GM19468 (cell line): ENCODE measurements at regions not wholly inside any gene's neighbourhood (a gene's known extent, or its start where the extent isn't known, plus 50 kb on each side); places are given as distances from the start of the nearest gene placed in this dataset.
"Not testable (repeated sequence)": the region's sequence is repeated elsewhere in the genome, so short reads cannot be mapped to it uniquely, and the experiment has no call there.

ENCODE experiments used
- ATAC-seq: cut with Tn5 transposase; IDR thresholded peaks from one replicate; pipeline ENCODE4 v1.9.1; 2021; ENCODE audit warnings: mild to moderate bottlenecking, moderate library complexity, moderate number of reproducible peaks; ENCODE audit not compliant: unreplicated experiment; ENCODE audit errors: extremely low read depth

- no peak for ATAC-seq
Observed at GRCh38 chr2:76193089-76193488, 482.4 kb upstream of the GCFC2 start.

GRCh38 chr2:76188334-76189008 is 477.8 kb upstream of the GCFC2 start:
- ATAC-seq = no peak

- ATAC-seq = no peak
Observed at GRCh38 chr2:76187415-76187814, 476.7 kb upstream of the GCFC2 start.

DNA sequence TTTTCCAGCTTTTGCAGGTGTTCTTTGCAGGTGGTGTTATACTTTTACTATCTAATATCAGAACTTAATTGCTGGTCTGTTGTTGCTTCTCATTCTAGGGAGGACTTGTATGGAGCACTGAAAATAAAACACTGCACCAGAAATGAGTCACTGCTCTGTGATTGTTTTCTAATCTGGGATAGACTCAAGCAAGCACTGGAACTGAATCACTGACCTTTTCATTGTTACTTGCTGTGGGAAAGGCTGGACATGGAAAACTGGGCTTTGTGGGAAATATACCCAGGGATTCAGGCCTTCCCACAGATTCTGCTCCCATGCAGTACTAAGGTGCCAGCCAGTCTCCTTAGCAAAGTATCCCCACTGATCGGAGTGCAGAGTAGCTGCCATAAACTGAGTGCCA is 470.0 kb upstream of the GCFC2 start:
- no peak for ATAC-seq

DNA sequence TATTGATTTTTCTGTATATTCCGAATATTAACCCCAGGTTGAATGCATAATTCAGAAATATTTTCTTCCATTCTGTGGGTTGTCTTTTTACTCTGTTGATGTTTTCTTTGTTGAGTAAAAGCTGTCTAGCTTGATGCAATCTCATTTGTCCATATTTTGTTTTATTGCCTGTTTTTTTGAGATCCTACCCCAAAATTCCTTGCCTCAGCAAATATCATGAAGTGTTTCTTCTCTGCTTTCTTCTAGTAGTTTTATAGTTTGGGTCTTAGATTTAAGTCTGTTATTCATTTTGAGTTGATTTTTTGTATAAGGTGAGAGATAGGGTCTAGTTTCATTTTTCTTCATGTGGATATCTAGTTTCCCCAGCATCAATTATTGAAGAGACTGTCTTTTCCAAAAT is 467.9 kb upstream of the GCFC2 start:
- ATAC-seq = no peak

DNA sequence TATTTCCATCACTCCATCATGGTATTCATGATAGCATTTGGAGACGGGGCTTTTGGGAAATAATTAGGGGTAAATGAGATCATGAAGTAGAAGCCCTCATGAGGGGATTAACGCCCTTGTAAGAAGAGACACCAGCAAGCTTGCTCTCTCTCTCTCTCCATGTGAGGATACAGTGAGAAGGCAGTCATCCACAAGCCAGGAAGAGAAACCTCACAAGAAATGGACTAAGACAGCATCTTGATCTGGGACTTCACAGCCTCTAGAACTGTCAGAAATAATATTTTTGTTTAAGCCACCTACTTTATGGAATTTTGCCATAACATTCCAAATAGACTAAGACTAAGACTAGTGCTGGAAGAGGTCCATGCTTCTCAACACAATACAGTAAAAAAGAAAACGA is 464.6 kb upstream of the GCFC2 start:
- no peak for ATAC-seq

DNA sequence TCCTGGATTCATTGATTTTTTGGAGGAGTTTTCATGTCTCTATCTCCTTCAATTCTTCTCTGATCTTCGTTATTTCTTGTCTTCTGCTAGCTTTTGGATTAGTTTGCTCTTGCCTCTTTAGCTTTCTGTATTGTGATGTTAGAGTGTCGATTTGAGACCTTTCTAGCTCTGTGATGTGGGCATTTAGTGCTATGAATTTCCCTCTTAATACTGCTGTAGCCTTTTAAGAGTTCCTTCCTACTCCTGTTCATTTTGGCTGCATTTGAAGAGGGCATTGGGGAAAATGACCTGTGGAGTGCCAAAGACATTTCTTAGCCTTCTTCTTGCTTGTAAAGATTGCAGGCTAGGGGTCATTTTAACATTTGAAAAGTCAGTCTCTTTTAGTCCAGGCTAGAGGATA is 463.8 kb upstream of the GCFC2 start:
- ATAC-seq = no peak

GRCh38 chr2:76173206-76173605 is 462.5 kb upstream of the GCFC2 start:
- not testable (repeated sequence) for ATAC-seq

- ATAC-seq = not testable (repeated sequence)
Observed at GRCh38 chr2:76172154-76172595, 461.5 kb upstream of the GCFC2 start.

GRCh38 chr2:76170856-76171255 is 460.1 kb upstream of the GCFC2 start:
- ATAC-seq = no peak

GRCh38 chr2:76170009-76170384 is 459.3 kb upstream of the GCFC2 start:
- ATAC-seq = no peak

GRCh38 chr2:76169276-76170008 is 458.7 kb upstream of the GCFC2 start:
- no peak for ATAC-seq

- no peak for ATAC-seq
Observed at GRCh38 chr2:76163860-76164259, 453.1 kb upstream of the GCFC2 start.

DNA sequence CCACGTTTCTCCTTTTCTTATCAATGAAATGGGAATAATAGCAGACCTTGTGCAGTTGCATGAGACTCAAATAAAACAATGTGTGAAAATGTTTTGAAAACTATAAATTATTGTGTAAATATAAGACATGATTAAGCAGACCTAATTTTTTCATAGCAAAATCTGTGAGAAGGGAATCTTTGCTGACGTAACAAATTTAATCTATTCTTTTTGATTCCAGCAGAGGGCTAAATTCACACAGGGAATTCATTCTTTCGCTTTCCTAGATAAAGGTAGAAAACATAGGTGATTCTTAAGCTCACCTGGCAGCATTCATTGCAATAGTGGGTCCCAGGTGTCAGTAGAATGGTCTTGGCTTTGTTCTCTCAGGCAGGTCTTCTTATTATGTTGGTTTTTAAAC is 450.0 kb upstream of the GCFC2 start:
- ATAC-seq = no peak

DNA sequence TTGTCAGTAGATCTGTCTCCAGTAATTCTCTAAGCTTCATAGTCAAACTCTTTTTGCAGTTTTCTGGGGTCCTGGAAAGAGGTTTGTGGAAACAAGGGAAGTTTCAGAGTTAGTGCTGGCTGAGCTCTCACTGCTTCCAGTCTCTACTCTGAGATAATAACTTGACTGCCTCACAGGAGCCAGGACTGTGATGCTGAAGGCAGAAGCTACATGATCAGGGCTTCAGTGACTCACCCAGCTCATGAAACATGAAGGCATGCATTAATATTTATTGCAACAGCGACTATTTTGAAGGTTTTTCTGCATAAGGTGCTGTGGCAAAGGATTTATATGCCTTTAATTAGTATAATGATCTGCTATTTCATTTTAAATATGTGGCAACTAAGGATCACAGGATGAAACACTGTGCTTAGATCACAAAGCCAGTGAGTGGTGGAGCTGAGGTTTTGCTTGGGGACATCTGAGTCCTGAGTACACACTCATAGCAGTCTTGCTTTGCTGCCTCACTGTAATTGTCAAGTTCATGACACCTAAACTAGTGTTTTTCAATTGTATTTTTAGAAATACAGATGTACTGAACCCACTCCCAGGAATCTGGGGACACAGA is 448.4 kb upstream of the GCFC2 start:
- no peak for ATAC-seq

DNA sequence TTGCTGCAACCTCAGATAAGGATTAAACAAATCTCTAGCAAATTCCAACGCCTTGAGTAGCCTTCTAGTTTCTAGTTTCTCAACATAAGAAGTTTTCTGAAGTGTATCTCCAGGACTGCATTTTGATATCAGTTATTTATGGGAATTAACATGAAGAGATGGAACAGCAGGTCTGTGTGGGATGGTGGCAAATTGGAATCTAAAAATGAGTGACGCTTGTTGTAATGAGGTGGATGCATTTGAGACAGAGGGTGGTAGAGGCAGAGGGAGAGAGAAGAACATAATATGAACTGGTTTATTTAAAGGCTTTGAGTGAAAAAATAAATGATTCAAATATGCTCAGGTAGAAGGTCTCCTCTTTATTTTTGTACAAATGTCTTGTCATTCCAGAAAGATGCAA is 446.8 kb upstream of the GCFC2 start:
- no peak for ATAC-seq

GRCh38 chr2:76154981-76155380 is 444.3 kb upstream of the GCFC2 start:
- no peak for ATAC-seq

DNA sequence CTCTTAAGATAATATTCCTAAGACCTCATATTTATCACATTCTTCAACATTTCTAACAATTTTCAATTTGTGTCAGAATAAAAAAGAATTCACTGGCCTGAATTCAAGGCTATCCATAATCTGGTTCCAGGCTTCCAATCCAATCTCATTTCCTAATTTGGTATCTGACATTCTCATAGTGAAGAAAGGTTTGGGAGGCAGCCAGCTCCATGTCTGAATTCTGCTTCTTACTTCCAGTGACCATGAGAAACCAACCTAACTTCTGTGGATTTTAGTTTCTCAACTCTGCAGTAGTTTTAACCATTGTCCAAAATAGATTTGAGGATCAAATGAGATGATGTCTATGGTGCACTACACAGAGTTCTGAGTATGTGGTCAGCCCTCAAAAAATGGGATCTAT is 439.1 kb upstream of the GCFC2 start:
- ATAC-seq = no peak

DNA sequence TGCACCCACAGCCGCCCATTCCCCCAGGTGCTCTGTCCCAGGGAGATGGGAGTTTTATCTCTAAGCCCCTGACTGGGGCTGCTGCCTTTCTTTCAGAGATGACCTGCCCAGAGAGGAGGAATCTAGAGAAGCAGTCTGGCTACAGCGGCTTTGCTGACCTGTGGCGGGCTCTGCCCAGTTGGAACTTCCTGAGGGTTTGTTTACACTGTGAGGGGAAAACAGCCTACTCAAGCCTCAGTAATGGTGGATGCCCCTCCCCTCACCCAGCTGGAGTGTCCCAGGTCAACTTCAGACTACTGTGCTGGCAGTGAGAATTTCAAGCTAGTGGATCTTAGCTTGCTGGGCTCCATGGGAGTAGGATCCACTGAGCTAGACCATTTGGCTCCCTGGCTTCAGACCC is 428.6 kb upstream of the GCFC2 start:
- ATAC-seq = not testable (repeated sequence)

- no peak for ATAC-seq
Observed at GRCh38 chr2:76128622-76129021, 417.9 kb upstream of the GCFC2 start.

DNA sequence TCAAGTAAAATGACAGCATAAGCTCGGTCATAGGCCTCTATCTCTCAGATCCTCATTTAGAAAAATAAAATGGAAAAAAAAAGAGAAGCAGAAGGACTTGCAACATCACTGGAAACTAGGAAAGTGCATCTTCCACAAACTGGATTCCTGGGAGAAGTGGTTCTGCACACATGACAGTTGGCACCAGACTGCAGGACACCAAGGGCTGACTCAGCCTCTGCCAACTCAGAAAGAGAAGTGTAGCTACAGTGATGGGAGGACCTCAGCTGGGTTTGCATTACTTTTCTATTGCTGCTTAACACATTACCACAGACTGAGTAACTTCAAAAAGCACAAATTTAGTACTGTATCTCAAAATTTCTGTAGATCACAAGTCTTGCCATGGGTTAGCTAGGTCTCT is 409.5 kb upstream of the GCFC2 start:
- ATAC-seq = no peak

DNA sequence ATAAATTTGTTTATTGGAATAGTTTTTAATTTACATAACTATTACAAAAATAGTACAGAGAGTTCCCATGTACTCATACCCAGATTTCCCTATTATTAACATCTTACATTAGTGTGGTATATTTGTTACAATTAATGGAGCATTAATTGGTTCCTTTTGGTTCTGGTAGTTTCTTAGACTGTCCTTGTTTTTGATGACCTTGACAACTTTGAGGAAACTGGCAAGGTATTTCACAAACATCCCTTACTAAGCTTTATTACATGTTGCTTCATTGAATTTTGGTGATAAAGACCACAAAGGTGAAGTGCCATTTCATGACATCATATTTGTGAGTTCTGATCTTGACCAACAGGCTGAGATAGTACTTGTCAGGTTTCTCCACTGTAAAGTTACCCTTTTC is 379.0 kb upstream of the GCFC2 start:
- ATAC-seq = no peak
